ENCODE measurements at regions not wholly inside any gene's neighbourhood (a gene's known extent, or its start where the extent isn't known, plus 50 kb on each side); places are given as distances from the start of the nearest gene placed in this dataset.
"Not testable (repeated sequence)": the region's sequence is repeated elsewhere in the genome, so short reads cannot be mapped to it uniquely, and the experiment has no call there.

GRCh38 chr5:110869927-110870326 lies 131.1 kb downstream of the SLC25A46 start:
- intact Hi-C loops (cut with micrococcal nuclease): loop anchor here (5.0 kb wide), 1 partner anchor 113 kb away; no protein-coding TSS in a partner anchor

- intact Hi-C loops (cut with micrococcal nuclease): no loop called here
Measured at GRCh38 chr5:110872200-110872599, 133.4 kb downstream of the SLC25A46 start.

- intact Hi-C loops (cut with micrococcal nuclease): no loop called here
Measured at GRCh38 chr5:110872963-110873362, 134.2 kb downstream of the SLC25A46 start.

GRCh38 chr5:110873773-110874437 lies 135.1 kb downstream of the SLC25A46 start:
- intact Hi-C loops (cut with micrococcal nuclease): no loop called here

- intact Hi-C loops (cut with micrococcal nuclease): not testable (repeated sequence)
Measured at GRCh38 chr5:110875115-110875514, 136.3 kb downstream of the SLC25A46 start.

- intact Hi-C loops (cut with micrococcal nuclease): no loop called here
Measured at GRCh38 chr5:110878115-110878514, 139.3 kb downstream of the SLC25A46 start.

GRCh38 chr5:110879675-110880074 lies 140.9 kb downstream of the SLC25A46 start:
- intact Hi-C loops (cut with micrococcal nuclease): no loop called here

- intact Hi-C loops (cut with micrococcal nuclease): no loop called here
Measured at GRCh38 chr5:110880413-110880812, 141.6 kb downstream of the SLC25A46 start.

GRCh38 chr5:110884005-110884404 lies 145.2 kb downstream of the SLC25A46 start:
- intact Hi-C loops (cut with micrococcal nuclease): no loop called here

GRCh38 chr5:110887170-110887569 lies 148.4 kb downstream of the SLC25A46 start:
- intact Hi-C loops (cut with micrococcal nuclease): not testable (repeated sequence)

- intact Hi-C loops (cut with micrococcal nuclease): not testable (repeated sequence)
Measured at GRCh38 chr5:110893854-110894483, 155.2 kb downstream of the SLC25A46 start.

GRCh38 chr5:110894805-110895204 lies 156.0 kb downstream of the SLC25A46 start:
- intact Hi-C loops (cut with micrococcal nuclease): no loop called here

GRCh38 chr5:110896901-110897300 lies 158.1 kb downstream of the SLC25A46 start:
- intact Hi-C loops (cut with micrococcal nuclease): no loop called here

GRCh38 chr5:110899566-110900412 lies 161.0 kb downstream of the SLC25A46 start:
- intact Hi-C loops (cut with micrococcal nuclease): no loop called here

- intact Hi-C loops (cut with micrococcal nuclease): no loop called here
Measured at GRCh38 chr5:110900829-110901228, 162.0 kb downstream of the SLC25A46 start.

GRCh38 chr5:110903966-110904365 lies 165.2 kb downstream of the SLC25A46 start:
- intact Hi-C loops (cut with micrococcal nuclease): no loop called here

- intact Hi-C loops (cut with micrococcal nuclease): no loop called here
Measured at GRCh38 chr5:110908848-110909247, 162.7 kb upstream of the TSLP start.

GRCh38 chr5:110909415-110909814 lies 162.1 kb upstream of the TSLP start:
- intact Hi-C loops (cut with micrococcal nuclease): no loop called here

GRCh38 chr5:110909950-110910349 lies 161.6 kb upstream of the TSLP start:
- intact Hi-C loops (cut with micrococcal nuclease): no loop called here

GRCh38 chr5:110913221-110913620 lies 158.3 kb upstream of the TSLP start:
- intact Hi-C loops (cut with micrococcal nuclease): no loop called here

GRCh38 chr5:110916381-110917049 lies 155.0 kb upstream of the TSLP start:
- intact Hi-C loops (cut with micrococcal nuclease): no loop called here
